ENCODE measurements at regions not wholly inside any gene's neighbourhood (a gene's known extent, or its start where the extent isn't known, plus 50 kb on each side); places are given as distances from the start of the nearest gene placed in this dataset.
"Not testable (repeated sequence)": the region's sequence is repeated elsewhere in the genome, so short reads cannot be mapped to it uniquely, and the experiment has no call there.

DNA sequence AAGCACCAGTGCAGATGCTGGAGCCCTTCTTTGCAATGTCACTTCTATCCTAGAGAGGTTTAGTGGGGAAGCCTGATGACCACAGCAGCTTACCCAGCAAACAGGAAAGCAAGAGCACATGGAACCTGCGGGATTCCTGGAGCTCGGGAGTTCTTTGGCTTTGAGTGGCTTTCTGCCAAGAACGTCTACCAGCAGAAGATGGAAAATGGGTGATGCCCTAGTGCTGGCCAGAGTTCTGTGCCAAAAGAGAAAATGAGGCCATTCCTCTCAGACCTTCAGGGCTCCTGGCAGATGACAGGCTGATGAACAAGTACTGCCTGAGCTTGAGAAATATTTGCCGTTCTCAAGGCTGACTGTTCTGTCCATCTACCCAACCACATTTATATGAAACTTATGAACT, 332.1 kb upstream of the CCL2 start:
- Histone ChIP-seq H3K27ac (no peak overlapping the region), H3K36me3 (no peaks in the 10 kb centered on the region), H3K9me3 (no peaks in the 10 kb centered on the region), H3K4me3 (no peak overlapping the region), H3K4me1 (peaks cover 0 to 4% (median 0%) of the 10 kb centered on the region in 3 donors), H3K27me3 (peaks cover 0 to 66% (median 0%) of the 10 kb centered on the region in 4 donors)
- no peak for DNase-seq
- intact Hi-C loops (cut with DNase I): no loop called here
- no peak for TF ChIP-seq POLR2A (IDR thresholded peaks at IDR 0.05)
- TF ChIP-seq, protein P1, sequence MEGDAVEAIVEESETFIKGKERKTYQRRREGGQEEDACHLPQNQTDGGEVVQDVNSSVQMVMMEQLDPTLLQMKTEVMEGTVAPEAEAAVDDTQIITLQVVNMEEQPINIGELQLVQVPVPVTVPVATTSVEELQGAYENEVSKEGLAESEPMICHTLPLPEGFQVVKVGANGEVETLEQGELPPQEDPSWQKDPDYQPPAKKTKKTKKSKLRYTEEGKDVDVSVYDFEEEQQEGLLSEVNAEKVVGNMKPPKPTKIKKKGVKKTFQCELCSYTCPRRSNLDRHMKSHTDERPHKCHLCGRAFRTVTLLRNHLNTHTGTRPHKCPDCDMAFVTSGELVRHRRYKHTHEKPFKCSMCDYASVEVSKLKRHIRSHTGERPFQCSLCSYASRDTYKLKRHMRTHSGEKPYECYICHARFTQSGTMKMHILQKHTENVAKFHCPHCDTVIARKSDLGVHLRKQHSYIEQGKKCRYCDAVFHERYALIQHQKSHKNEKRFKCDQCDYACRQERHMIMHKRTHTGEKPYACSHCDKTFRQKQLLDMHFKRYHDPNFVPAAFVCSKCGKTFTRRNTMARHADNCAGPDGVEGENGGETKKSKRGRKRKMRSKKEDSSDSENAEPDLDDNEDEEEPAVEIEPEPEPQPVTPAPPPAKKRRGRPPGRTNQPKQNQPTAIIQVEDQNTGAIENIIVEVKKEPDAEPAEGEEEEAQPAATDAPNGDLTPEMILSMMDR (IDR thresholded peaks at IDR 0.05): no peak
- WGBS, 2 donors: 65 to 68% methylated on average over 4 of the region's 4 CpGs

DNA sequence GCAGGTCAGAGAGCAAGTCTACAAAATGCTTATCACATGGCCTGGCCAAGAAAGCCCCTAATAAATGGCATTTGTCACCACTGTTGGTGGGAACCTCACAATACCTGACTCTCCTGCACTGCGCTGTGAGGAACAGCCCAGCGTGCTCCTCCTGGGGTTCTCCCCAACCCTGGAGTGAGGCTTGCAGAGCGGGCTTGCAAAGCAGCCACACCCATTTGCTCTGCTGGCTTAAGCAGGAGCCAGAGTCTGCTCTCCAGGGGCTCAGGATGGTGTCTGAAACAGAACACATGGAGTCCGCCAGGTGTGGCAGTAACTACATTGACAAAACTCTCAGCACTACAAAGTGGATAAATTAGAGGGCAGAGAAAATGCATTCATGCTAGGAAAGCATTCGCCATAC, 331.0 kb upstream of the CCL2 start:
- Histone ChIP-seq H3K27ac (no peak overlapping the region), H3K27me3 (peaks cover 0 to 66% (median 0%) of the 10 kb centered on the region in 4 donors), H3K9me3 (no peaks in the 10 kb centered on the region), H3K36me3 (no peaks in the 10 kb centered on the region), H3K4me3 (no peak overlapping the region), H3K4me1 (peaks cover 0 to 6% (median 0%) of the 10 kb centered on the region in 3 donors)
- DNase-seq: no peak
- TF ChIP-seq, protein P1 (IDR thresholded peaks at IDR 0.05): no peak
- no peak for TF ChIP-seq POLR2A (IDR thresholded peaks at IDR 0.05)
- intact Hi-C loops (cut with DNase I): no loop called here
- WGBS, 2 donors: 51 to 90% methylated on average over 2 to 4 of the region's 5 CpGs

DNA sequence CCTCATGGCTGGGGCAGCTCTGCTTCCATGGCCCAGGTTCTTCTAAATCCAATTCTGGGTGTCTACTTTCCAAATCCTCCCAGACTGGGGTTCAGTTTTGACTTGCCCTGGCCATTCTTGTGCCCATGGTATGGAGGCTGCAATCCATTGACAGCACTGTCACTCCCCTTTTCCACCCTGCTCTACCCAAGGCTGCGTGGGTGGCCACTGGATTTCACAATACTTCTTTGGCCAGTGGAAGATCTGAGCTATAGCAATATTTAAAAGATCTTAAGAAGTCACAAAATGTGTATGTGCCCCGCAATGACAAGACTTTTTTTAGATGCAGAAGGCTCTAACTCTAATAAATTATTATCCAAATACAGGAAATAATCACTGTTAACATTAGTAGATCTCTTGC, 329.4 kb upstream of the CCL2 start:
- H3K9me3 ChIP-seq: no peaks in the 10 kb centered on the region
- DNase-seq: no peak
- H3K27me3 ChIP-seq: peaks cover 0 to 60% (median 0%) of the 10 kb centered on the region in 4 donors
- H3K4me1 ChIP-seq: peaks cover 0 to 6% (median 0%) of the 10 kb centered on the region in 3 donors
- WGBS, 2 donors: 52 to 84% methylated on average over 2 of the region's 2 CpGs
- no peak for TF ChIP-seq POLR2A (IDR thresholded peaks at IDR 0.05)
- TF ChIP-seq, protein P1 (IDR thresholded peaks at IDR 0.05): no peak
- intact Hi-C loops (cut with DNase I): loop anchor here (5.0 kb wide), 1 partner anchor 222 kb away; no protein-coding TSS in a partner anchor
- no peak overlapping the region for H3K27ac ChIP-seq
- no peak overlapping the region for H3K4me3 ChIP-seq
- H3K36me3 ChIP-seq: no peaks in the 10 kb centered on the region

DNA sequence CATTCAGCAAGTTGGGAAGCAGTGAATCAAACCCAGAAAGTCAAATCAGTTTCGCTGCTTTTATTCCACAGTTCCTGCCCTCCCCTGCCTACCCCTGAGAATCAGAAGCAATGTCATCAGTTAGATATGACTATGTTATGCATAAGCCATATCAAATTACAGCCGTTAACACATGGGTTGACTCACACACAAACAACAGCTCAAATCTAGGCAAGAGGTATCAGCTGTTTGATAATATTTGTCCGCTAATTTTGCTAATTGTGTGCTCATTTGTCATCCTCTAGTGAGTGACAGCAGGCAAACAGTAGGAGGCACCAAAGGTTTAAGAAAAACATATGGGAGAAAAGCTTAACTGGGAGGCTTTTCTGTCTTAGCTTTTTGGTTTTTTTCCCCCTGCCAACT, 327.4 kb upstream of the CCL2 start:
- peaks cover 0 to 6% (median 0%) of the 10 kb centered on the region in 3 donors for H3K4me1 ChIP-seq
- no peak overlapping the region for H3K27ac ChIP-seq
- H3K27me3 ChIP-seq: peaks cover 0 to 41% (median 0%) of the 10 kb centered on the region in 4 donors
- no peaks in the 10 kb centered on the region for H3K36me3 ChIP-seq
- no peak for TF ChIP-seq POLR2A (IDR thresholded peaks at IDR 0.05)
- TF ChIP-seq, protein P1 (IDR thresholded peaks at IDR 0.05): peak in 5 of 6 experiments; percentile 12 to 72 (median 47)
- H3K4me3 ChIP-seq: no peak overlapping the region
- no peak for DNase-seq
- no peaks in the 10 kb centered on the region for H3K9me3 ChIP-seq
- whole genome bisulfite sequencing, 2 donors: 12 to 22% methylated on average over 3 of the region's 3 CpGs
- intact Hi-C loops (cut with DNase I): loop anchor here (5.0 kb wide), 1 partner anchor 220 kb away; no protein-coding TSS in a partner anchor

DNA sequence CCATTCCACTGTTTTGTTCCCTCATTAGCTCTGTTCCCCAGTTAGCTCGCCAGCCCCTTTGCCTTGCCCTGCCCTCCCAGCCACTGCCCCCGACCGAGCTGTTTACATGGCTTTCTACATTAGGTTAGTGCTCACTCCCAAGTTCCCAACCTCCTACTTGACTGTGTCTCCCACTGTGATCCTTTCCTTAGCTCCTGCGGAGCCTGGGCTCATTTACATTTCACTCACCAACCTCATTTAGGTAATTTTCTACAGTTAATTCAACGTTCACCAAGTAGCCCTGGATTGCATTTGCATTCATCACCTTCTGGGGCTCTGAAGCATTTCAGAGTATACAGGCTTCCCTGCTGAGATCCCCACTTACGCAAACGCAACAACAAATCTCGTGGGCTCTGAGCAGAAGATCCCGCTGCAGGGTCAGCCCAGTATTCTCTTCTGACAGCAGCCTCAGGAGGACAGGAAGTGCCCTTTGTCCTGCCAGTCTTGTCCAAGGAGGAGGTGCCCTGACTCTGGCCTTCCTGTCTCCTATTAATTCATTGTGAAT, 325.8 kb upstream of the CCL2 start:
- intact Hi-C loops (cut with DNase I): loop anchor here (5.0 kb wide), 1 partner anchor 218 kb away; no protein-coding TSS in a partner anchor
- Histone ChIP-seq H3K27me3 (peaks cover 0 to 26% (median 0%) of the 10 kb centered on the region in 4 donors), H3K36me3 (no peaks in the 10 kb centered on the region), H3K4me3 (no peak overlapping the region), H3K27ac (no peak overlapping the region), H3K4me1 (peaks cover 0 to 6% (median 0%) of the 10 kb centered on the region in 3 donors), H3K9me3 (no peaks in the 10 kb centered on the region)
- no peak for DNase-seq
- TF ChIP-seq POLR2A (IDR thresholded peaks at IDR 0.05): no peak
- TF ChIP-seq, protein P1 (IDR thresholded peaks at IDR 0.05): no peak
- 69 to 84% methylated on average over 8 to 9 of the region's 9 CpGs for WGBS, 2 donors

DNA sequence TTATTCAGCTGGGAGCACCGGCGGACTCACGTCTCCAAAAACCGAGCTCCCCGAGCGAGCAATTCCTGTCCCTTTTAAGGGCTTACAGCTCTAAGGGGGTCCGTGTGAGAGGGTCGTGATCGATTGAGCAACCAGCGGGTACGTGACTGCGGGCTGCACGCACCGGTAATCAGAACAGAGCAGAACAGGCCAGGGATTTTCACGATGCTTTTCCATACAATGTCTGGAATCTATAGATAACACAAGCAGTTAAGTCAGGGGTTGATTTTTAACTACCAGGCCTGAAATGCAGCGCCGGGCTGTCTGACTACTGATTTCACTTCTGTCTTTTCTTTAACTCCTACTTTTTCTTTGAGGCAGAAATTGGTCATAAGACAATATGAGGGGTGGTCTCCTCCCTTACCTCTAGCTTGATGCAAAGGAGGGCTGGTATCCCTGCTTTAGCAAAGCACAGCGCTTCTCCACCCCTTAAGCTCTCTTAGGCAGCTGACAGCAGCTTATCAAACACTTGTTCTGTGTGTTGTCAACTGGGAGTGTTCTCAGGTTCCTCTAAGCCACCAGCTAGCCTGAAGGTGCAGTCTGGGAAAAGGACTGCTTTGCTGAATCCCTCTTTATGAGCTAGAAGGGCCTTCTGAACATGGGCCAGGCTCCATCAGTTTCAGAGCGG, 323.8 kb upstream of the CCL2 start:
- H3K4me1 ChIP-seq; intact Hi-C loops (cut with DNase I); H3K9me3 ChIP-seq; H3K4me3 ChIP-seq; DNase-seq; H3K36me3 ChIP-seq; H3K27ac ChIP-seq: not testable (repeated sequence)
- H3K27me3 ChIP-seq: peaks cover 0 to 17% (median 0%) of the 10 kb centered on the region in 4 donors
- WGBS, 2 donors: 73 to 93% methylated on average over 10 to 18 of the region's 19 CpGs

All from esophagus squamous epithelium (tissue), 5 donors.